Activated CD4-positive, alpha-beta T cell treated with anti-CD3 and anti-CD28 coated beads, Interleukin-2, amount 50 U/mL, for 48 hours (primary cell): ENCODE measurements at regions not wholly inside any gene's neighbourhood (a gene's known extent, or its start where the extent isn't known, plus 50 kb on each side); places are given as distances from the start of the nearest gene placed in this dataset.
"Not testable (repeated sequence)": the region's sequence is repeated elsewhere in the genome, so short reads cannot be mapped to it uniquely, and the experiment has no call there.

Experiments
- DNase-seq, 2 experiments: peaks; one replicate each; pipeline ENCODE4 v3.0.0-alpha.2; 2020

DNA sequence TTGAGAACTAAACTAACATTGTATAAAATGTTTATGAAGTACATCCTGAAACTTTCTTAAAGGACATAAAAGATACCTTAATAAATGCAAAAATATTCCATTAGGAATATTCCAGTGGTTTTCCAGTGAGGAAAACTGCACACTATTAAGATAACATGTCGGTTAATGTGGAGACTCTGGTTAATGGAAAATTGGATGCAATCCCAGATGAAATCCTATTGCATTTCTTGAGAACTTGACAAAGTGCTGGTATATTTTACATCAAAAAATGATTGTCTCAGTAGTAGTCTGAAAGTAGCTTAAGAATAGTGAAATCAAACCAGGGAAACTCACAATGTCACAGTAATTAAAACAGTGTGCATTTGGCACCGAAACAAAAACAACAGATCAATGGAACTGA, 202.5 kb upstream of the MON1B start:
- no peak for DNase-seq

DNA sequence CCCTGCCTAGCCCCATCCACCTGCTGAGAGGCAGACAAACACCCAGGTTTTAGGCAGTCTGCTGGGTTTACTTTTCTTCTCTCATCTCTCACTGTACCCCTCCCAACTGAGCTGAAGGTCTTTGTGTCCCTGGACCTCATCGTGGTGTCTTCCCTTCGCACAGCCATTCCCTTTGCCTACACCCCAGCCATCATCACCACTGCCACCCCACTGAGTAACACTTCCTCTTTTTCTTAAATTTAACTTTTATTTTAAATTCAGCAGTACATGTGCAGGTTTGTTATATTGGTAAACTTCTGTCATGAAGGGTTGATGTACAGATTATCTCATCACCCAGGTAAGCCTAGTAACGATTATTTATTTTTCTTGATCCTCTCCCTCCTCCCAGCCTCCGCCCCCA, 188.3 kb upstream of the MON1B start:
- no peak for DNase-seq

DNA sequence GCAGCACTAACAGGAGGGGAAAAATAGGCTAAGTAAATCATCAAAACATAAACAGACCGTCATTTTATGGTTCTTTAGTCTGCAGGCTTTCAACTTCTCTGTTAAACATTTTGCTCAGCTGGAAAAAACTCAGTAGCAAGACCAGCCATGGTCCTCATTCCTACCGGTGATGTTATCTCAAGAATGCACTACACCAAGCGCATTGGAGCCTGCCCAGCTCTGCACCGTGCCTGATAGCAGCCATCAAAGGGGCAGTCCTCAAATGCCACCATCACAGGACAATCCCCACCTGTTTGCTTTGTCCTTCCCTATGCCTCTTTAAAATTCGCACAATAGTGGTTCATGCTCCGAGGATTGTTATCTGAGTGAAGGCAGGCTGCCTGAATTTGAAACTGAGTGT, 181.5 kb upstream of the MON1B start:
- DNase-seq: no peak

DNA sequence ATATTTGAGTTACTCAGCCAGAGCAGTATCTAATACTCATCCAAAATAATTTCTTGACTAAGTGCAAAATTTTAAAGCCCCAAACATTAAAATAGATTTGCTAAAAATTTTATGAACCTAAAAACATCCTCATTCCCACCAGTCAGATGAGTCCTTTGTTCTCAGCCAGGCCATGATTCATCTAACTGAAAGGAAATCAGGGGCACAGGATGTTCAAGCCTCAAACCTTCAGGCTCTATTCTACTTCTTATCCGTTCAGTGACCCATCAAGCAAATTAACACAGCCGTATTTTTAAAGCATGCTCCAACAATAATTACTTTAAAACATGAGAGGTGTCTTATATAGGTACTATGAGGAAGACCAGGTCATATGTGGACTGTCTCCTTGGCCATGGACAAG, 176.5 kb upstream of the MON1B start:
- no peak for DNase-seq

DNA sequence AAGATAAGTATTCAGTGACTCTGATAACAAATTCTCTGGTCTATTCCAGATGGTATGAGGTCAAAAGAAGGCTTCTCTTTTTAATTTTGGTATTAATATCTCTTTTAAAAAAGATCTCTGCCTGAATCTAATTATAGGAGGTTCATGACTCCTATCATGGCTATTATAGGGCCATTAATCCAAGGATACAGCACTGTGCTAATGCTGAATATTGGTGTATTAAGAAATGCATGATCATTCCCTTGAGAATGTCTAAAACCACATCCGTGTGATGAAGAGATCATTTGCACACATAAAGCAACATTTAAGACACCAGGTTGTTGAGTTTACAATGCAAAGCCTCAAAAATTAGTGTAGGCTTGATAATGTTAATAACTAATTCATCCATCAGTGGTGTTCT, 160.4 kb upstream of the MON1B start:
- no peak for DNase-seq

DNA sequence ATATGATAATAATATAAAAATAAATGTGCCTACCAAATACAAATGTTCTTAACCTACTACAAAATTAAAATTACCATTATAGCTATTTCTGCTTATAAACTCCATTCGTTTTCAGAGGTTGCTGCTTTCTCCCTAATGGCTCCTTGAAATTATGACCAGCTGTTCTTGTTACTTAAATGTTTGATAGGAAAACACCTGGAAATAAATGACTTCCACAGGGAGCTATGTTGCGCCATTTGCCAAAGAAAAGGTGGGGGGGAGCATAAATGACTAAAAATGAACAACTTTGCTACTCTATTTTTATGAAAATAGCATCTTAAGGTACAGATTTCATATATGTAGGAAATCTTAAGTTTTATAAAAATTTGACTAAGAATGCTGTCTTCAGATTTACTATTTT, 157.5 kb upstream of the MON1B start:
- DNase-seq: no peak

DNA sequence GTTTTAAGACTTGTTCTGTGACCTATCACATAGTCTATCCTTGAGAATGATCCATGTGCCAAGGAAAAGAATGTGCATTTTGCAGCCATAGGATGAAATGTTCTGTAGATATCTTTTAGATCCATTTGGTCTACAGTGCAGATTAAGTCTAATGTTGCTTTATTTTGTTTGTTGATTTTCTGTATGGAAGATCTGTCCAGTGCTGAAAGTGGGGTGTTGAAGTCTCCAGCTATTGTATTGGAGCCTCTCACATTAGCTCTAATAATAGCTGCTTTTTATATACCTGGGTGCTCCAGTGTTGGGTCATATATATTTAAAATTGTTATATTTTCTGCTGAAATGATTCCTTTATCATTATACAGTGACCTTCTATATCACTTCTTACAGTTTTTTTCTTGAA, 155.6 kb upstream of the MON1B start:
- DNase-seq: no peak

DNA sequence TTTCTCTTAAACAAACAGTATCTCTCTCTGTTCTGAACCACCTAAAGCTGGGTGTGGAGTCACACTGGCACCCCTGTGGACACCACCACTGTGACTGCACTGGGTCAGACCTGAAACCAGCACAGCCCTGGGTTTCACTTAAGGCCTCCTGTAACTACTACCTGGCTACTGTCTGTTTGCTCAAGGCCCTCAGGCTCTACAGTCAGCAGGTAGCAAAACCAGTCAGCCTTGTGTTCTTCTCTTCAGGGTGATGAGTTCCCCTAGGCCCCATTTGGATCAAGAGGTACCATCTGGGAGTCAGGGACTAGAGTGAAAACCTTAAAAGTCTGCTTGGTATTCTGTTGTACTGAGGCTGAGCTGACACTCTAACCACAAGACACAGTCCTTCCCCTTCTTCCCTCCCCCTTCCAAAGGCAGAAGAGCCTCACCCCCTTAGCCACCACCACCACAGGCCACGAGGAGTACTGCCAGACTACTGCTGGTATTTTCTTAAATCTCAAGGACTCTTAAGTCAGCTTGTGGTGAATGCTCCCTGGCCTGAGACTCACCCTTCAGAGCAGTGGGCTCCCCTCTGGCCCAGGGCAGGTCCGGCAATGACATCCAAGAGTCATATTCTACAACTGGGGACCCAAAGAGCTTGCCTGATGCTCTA, 153.2 kb upstream of the MON1B start:
- DNase-seq: no peak

DNA sequence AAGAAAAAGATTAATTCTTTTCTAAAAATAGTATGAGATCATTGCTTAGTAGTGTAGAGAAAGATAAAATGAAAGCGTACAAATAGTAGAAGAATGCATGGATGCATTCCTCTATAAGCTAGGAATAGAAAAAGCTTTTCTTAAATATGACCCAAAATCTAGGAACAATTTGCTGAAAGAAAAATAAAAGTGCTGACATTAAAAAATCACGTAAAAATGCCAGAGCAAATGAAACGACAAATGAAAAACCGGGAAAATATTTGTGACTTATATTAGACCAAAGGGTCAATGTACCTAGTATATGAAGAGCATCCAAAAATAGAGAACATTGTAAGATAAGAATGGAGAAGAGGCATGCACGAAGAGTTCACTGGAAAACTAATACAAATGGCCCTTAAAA, 149.5 kb upstream of the MON1B start:
- DNase-seq: no peak

DNA sequence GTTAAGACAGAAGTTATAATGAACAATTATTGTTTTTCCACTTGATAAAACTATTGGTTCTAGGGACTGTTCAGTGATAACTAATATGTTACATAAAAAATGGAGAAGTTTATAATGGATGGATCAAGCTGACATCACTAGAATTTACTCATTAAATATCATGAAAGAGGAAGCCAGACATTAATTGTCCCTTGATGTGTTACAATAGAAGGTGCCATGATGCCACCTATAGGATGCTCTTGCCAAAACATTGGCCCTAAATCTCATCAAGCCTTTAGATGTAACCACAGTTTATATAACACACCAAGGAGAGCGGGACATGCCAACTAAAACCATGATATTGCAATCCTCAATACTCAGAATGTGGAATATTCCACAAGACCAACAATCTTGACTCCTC, 147.9 kb upstream of the MON1B start:
- DNase-seq: no peak

DNA sequence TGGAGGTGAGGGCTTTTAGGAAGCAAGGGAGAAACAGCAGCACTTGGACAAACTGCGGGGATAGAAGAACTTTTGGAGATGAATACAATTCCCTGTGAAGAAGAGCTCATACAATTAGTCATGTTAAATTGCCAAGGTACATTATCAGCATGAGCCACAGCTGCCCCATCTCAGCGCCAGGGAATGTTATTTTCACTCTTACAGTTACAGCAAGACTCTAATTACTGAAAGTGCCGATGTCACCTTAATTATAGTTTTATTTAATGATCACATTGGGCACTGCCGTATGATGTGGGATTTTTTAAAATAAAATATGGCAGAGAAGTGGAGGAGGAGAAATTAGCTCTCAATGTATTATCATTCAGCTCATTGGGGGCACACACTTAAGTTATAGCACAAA, 144.8 kb upstream of the MON1B start:
- DNase-seq: no peak

DNA sequence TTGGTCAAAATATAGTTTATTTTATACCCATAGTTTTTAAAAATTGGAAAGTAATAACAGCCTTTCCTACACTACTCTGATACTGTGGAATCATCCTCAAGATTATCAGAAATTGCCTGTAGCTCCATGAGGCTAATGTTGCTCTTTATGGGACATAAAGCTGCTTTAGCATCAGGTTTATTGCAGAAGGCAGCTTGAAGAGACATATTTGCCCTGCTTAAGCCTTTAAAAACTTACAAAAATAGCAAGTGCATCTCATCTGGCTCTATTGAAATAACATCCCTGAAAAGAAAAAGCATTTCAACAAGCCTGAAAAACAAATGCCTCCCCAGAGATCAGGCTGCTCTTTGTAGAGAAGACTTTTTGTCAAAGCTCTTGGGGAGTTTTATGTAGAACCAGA, 142.9 kb upstream of the MON1B start:
- DNase-seq: no peak

DNA sequence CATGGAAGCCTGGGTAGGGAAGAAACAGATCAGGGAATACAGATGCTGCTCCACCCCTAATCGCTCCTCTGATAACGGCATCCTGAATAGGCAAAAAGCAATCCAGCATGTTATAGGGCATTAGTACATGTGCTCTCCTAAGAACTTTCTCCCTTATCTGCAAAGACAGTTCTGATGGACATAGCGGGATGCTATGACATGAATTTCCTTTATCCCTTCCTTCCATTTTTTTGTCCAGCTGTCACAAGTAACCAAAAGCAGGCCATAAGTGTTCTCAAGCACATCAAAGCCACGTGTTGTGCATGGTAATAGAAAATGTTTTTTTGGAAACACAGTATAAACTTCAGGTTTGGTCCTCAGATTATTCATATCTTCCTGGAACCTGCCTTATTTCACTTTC, 141.4 kb upstream of the MON1B start:
- no peak for DNase-seq

DNA sequence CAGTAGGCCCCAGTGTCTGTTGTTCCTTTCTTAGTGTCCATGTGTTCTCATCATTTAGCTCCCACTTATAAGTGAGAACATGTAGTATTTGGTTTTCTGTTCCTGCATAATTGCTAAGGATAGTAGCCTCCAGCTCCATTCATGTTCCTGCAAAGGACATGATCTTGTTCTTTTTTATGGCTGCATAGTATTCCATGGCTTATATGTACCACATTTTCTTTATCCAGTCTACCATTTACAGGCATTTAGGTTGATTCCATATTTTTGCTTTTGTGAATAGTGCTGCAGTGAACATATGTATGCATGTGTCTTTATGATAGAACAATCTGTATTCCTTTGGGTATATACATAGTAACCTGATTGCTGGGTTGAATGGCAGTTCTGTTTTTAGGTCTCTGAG, 134.4 kb upstream of the MON1B start:
- DNase-seq: not testable (repeated sequence)

DNA sequence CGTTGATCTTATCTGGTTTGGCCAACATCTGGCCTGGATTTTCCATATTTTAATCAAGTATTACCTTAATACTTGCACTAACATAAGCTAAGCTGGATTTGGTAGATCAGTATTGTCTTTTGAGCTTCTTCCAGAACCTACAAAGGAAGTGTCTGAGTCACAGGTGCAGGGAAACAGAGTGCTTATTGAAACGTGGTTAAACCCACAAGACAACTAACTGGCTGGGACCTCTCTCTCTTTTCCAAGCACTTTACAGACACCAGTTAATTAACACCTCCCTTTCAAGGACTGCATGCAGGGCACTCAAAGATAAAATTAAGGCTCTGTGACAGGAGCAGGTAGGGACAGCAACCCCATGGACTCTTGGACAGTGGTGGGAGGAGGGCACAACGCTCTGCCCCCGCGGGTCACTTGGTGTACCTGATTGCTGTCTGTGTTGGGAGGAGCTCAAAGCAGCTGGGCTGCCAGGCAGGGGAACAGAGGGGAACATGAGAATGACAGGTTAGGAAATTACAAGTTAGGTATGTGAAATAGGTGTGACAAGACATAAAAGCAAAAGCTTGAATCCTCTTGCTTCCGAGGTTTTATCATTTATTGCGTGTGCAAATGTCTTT, 133.7 kb upstream of the MON1B start:
- DNase-seq: no peak

DNA sequence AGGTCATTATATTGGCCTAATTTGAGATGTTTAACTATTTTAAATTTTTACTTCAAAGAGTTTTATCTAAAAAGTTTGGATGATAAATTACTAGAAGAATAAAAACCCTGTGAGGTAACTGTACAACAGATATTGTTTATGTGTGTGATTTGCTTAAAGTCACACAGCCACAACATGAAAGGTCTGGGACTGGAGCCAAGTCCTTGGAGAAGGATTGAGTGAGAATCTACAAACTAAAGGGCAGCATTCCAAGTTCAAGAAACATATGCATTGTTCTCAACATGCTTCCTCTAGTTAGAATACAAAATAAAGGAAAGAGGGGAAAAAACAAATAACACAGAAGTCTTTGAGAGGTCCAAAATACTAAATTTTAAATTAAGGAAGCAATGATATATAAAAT, 131.5 kb upstream of the MON1B start:
- no peak for DNase-seq

DNA sequence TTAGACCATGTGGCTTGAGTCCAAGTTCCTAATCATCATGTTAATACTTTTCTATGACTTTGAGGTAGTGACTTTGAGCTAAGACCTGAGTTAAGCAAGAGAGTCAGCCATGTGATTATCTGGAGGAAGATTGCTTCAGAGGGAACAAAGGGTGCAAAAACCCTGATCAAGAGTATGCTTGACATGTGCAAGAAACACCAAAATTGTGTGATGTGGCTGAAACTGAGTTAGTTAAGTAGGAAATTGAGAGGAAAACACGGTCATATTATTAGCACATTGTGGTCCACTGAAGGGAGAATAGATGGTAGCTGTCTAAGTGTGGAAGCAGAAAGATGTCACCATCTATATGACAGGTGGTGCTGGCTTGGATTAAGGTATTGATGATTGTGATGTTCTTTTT, 130.4 kb upstream of the MON1B start:
- DNase-seq: no peak

DNA sequence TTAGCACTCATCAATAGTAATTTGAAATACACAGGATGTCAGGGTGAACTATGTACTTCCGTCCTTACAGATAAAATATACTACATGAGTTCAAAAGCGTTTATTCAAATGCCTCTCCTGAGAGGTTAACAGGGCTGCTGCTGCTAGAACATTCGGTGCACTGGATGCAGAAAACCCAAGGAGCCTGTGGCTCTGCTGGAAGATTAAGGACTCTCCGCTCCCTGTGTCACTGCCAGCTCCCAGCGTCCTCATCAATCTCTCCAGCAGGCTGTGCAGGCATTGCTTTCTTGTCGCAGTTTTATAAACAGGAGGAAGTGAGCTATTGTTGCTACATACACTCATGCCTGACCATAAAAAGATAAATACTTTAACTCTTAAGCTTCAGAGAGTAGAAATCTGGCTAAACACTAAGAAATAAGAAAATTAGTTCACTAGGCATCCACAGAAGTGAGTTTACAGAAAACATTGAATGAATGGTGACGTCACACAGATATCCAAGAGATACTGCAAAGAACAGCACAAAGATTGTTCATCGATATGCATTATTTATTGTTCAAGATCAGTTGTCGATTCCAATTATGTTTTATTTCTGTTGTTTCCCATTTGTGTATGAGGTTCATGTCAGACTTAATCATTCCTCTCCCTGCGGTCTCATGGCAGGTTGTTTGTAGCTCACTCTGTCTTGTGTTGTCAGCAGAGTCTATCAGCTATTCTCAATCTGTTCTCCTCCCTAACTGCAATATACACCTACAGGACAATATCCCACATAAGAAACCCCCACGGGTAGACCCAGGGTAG, 127.9 kb upstream of the MON1B start:
- no peak for DNase-seq

DNA sequence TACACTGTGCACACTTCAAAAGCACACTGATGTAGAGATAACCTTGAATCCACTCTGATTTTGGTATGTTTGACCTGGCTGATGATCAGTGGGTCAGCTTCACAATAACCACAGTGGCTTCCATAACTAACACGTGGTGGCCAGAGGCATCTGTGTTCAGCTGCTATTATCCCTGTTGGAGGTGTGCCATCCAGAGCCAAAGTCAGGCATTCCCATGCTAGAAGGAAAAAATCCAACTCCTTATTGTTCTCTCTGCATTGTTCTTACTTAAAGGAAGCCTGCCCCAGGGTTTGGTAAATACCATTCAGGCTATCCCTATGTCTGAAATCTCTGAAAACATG, 127.3 kb upstream of the MON1B start:
- DNase-seq: no peak

DNA sequence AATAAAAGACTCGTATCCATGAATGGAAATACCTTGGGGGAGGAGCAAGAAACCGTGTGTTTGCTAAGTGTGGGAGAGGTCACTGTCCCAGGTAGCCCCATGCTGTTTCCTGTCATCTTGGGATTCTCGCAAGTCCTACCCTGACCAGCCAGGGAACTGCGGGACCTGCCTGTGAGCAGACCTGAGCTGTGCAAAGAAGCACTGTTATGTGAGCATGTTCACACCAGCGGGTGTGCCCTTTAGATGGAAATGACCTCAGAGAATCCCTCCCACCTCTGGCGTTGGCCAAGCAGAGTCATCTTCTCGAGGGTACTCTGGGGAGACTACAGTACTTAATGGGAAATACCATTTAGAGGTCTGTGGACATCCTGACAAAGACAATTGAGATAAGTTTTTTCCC, 127.0 kb upstream of the MON1B start:
- no peak for DNase-seq

DNA sequence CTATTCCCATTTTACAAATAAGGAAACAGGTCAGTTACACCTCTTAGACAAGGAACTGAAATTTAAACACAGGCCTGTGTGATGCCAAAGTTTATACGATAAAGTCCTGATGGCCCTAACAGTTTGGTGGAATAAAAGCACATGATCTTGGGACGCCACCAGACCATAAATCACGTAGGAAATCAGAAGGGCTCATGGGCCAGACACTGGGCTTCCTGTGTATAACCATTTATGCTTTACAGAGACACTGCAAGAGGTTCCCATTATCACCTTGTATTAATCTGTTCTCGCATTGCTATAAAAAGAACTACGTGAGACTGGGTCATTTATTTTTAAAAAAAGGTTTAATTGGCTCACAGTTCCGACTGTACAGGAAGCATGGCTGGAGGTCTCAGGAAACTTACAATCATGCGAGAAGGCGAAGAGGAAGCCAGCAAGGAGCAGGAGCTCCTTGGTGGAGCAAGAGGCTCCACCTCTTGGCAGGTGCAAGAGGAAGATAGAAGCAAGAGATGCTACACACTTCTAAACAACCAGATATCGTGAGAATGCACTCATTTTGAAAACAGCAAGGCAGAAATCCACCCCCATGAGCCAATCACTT, 124.0 kb upstream of the MON1B start:
- no peak for DNase-seq

DNA sequence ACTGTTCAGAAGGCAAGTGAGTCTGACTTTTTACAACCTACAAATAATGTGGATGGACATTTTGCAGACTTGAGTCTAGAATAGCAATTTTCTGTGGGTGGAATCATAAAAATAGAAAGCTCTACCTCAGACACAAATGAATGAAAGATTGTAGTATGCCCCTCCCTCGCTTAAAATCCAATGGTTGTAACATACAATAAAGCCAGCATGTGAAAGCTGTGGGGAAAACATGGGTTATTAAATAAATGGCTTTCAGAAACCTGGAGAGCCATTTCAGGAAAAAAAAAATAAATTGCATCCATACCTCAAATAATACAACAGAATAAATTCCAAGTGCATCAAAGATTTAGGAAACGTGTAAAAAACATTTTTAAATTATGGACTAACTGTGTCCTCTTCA, 123.1 kb upstream of the MON1B start:
- no peak for DNase-seq

DNA sequence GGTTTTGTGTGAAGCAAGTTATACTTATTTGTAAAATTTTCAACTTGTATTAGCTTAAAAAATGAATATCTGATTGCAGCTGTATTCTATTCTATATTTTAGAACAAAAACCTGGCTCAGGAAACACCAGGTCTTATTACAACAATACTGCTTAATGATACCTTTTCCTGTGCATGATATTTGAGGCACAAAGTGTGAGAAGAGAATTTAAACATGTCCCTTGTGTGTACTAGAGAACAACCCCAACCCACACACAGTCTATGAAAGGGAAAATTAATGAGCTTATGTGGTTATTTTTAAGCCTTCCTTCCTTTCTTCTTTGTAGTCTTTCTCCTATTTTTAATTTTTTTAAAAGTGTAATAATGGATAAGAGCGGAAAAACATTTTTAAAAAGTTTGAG, 122.6 kb upstream of the MON1B start:
- DNase-seq: no peak

DNA sequence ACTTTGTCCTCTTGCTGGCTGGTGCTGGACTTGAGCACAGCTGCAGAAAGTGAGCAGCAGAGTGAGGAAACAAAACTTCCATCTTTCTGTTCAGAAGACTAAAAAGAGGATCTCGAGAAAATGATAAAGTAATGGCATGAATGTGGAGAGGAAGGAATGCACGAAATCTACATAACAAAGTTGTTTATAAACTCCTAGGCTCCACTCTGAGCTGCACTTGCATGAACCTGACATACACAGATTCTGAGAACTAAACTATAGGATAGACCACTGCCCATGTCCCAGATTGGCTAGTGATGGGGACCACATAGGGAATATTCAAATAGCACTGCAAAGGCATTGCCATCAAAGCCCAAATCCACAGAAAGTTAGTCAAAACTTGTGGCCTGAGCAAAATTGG, 121.1 kb upstream of the MON1B start:
- DNase-seq: no peak
